ENCODE measurements at regions not wholly inside any gene's neighbourhood (a gene's known extent, or its start where the extent isn't known, plus 50 kb on each side); places are given as distances from the start of the nearest gene placed in this dataset.

DNA sequence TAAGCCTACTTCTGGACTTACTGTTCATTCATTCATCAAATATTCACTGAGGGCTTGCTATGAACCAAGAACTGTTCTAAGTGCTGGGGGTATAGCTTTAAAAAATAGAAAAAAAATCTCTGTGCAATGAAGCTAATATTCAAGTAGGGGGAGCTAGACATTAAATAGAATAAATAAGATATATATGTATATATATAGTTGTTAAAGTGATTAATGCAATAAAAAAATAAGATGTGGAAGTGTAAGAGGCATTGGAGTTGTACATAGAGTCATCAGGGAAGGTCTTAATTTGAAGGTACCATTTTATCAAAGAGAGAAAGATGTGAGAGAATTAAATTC lies 181.2 kb upstream of the AGR3 start:
- Histone ChIP-seq H3K4me3 (replicated peaks in 1 of 4; ENCODE audit: control extremely low read depth in 1 of 4, insufficient read depth in 1 of 4, low read depth in 3 of 4, low read length in 4 of 4) (no peak overlapping the region), H4K20me1 (ENCODE audit: control insufficient read depth, extremely low read depth, insufficient read depth, low read length) (no peaks in the 10 kb centered on the region), H2AFZ (ENCODE audit: low read length) (peak overlapping the region; percentile 24), H3K36me3 (ENCODE audit: control insufficient read depth, insufficient read depth, low read length) (no peaks in the 10 kb centered on the region), H3K27me3 (ENCODE audit: control insufficient read depth, insufficient read depth, low read length) (no peaks in the 10 kb centered on the region), H3K4me1 (ENCODE audit: control insufficient read depth, extremely low read depth, insufficient read depth, low read length) (peaks cover 2% of the 10 kb centered on the region), H3K9ac (ENCODE audit: insufficient read depth, low read length) (no peak overlapping the region), H3K79me2 (ENCODE audit: control insufficient read depth, insufficient read depth, low read length) (no peaks in the 10 kb centered on the region), H3K9me3 (ENCODE audit: control insufficient read depth, insufficient read depth, low read depth, low read length) (no peaks in the 10 kb centered on the region), H3K27ac (ENCODE audit: insufficient read depth, low read length) (no peak overlapping the region), H3K4me2 (ENCODE audit: extremely low read depth, insufficient read depth, low read length) (no peak overlapping the region)
- DNase-seq (ENCODE audit: low read depth in 2 of 2), result peak in 1 of 2 donors; percentile 54
- no peak for TF ChIP-seq EZH2 (IDR thresholded peaks at IDR 0.05; ENCODE audit: low read length, missing control alignments)
- TF ChIP-seq CTCF (conservative IDR thresholded peaks at IDR 0.05 in 1 of 2, IDR thresholded peaks at IDR 0.05 in 1 of 2; ENCODE audit: low read depth in 1 of 2, low read length in 2 of 2), result peak in 1 of 2 donors; percentile 34

GRCh38 chr7:17067691-17068090 lies 185.9 kb upstream of the AGR3 start:
- Histone ChIP-seq H3K4me3 (replicated peaks in 1 of 4; ENCODE audit: control extremely low read depth in 1 of 4, insufficient read depth in 1 of 4, low read depth in 3 of 4, low read length in 4 of 4) (no peak overlapping the region), H3K9ac (ENCODE audit: insufficient read depth, low read length) (no peak overlapping the region), H3K27ac (ENCODE audit: insufficient read depth, low read length) (no peak overlapping the region), H3K36me3 (ENCODE audit: control insufficient read depth, insufficient read depth, low read length) (no peaks in the 10 kb centered on the region), H4K20me1 (ENCODE audit: control insufficient read depth, extremely low read depth, insufficient read depth, low read length) (no peaks in the 10 kb centered on the region), H3K9me3 (ENCODE audit: control insufficient read depth, insufficient read depth, low read depth, low read length) (no peaks in the 10 kb centered on the region), H3K4me1 (ENCODE audit: control insufficient read depth, extremely low read depth, insufficient read depth, low read length) (no peaks in the 10 kb centered on the region), H3K27me3 (ENCODE audit: control insufficient read depth, insufficient read depth, low read length) (no peaks in the 10 kb centered on the region), H3K79me2 (ENCODE audit: control insufficient read depth, insufficient read depth, low read length) (no peaks in the 10 kb centered on the region), H2AFZ (ENCODE audit: low read length) (no peak overlapping the region), H3K4me2 (ENCODE audit: extremely low read depth, insufficient read depth, low read length) (no peak overlapping the region)
- DNase-seq (ENCODE audit: low read depth in 2 of 2), result no peak
- TF ChIP-seq CTCF (conservative IDR thresholded peaks at IDR 0.05 in 1 of 2, IDR thresholded peaks at IDR 0.05 in 1 of 2; ENCODE audit: low read depth in 1 of 2, low read length in 2 of 2) (no peak), EZH2 (IDR thresholded peaks at IDR 0.05; ENCODE audit: low read length, missing control alignments) (no peak)

DNA sequence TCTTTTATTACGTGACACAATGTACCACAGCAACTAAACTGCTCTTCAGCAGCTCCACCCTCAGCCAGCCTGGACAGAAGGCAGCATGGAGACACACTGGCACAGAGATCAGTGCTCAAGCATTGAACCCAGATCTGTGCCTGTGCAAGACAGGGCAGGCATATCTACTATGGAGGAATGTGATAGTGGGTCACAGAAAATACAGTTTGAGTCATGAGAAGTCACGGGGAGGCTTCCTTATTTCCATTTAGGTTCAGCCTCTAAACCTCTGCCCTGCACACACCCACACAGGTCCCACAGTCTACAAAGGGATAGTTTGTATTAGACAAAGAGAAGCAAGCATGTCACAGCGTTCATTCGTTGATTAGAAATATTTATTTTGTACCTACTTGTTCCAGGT lies 187.4 kb upstream of the AGR3 start:
- no peak for DNase-seq (ENCODE audit: low read depth in 2 of 2)
- Histone ChIP-seq H3K9me3 (ENCODE audit: control insufficient read depth, insufficient read depth, low read depth, low read length) (no peaks in the 10 kb centered on the region), H2AFZ (ENCODE audit: low read length) (no peak overlapping the region), H4K20me1 (ENCODE audit: control insufficient read depth, extremely low read depth, insufficient read depth, low read length) (no peaks in the 10 kb centered on the region), H3K79me2 (ENCODE audit: control insufficient read depth, insufficient read depth, low read length) (no peaks in the 10 kb centered on the region), H3K27ac (ENCODE audit: insufficient read depth, low read length) (no peak overlapping the region), H3K36me3 (ENCODE audit: control insufficient read depth, insufficient read depth, low read length) (no peaks in the 10 kb centered on the region), H3K4me1 (ENCODE audit: control insufficient read depth, extremely low read depth, insufficient read depth, low read length) (no peaks in the 10 kb centered on the region), H3K4me3 (replicated peaks in 1 of 4; ENCODE audit: control extremely low read depth in 1 of 4, insufficient read depth in 1 of 4, low read depth in 3 of 4, low read length in 4 of 4) (no peak overlapping the region), H3K27me3 (ENCODE audit: control insufficient read depth, insufficient read depth, low read length) (no peaks in the 10 kb centered on the region), H3K4me2 (ENCODE audit: extremely low read depth, insufficient read depth, low read length) (no peak overlapping the region), H3K9ac (ENCODE audit: insufficient read depth, low read length) (no peak overlapping the region)
- TF ChIP-seq EZH2 (IDR thresholded peaks at IDR 0.05; ENCODE audit: low read length, missing control alignments) (no peak), CTCF (conservative IDR thresholded peaks at IDR 0.05 in 1 of 2, IDR thresholded peaks at IDR 0.05 in 1 of 2; ENCODE audit: low read depth in 1 of 2, low read length in 2 of 2) (no peak)

All from fibroblast of lung (primary cell).